Endothelial cell of umbilical vein (primary cell): ENCODE measurements at regions not wholly inside any gene's neighbourhood (a gene's known extent, or its start where the extent isn't known, plus 50 kb on each side); places are given as distances from the start of the nearest gene placed in this dataset.

Source experiments
- BruUV-seq: library from RNA; stranded (reverse); fragments of 400-500 nt; replicated peaks from 2 replicates; lab custom pipeline; 2021; lab: Mats Ljungman, UMichigan
- CTCF ChIA-PET: fragments of 300-600, 350-600 bp; sonication (Branson Sonifier 250); formaldehyde crosslinking; loops from one replicate; lab custom pipeline; 2021; ENCODE audit warnings: antibody characterized with exemption, inconsistent platforms; lab: Charles Lee
- POLR2A ChIA-PET: fragments of 300-600, 350-600 bp; sonication (Branson Sonifier 250); formaldehyde crosslinking; loops from one replicate; lab custom pipeline; 2021; ENCODE audit warnings: antibody characterized with exemption, inconsistent platforms; lab: Charles Lee
- DNase-seq: peaks from one replicate; pipeline ENCODE4 v3.0.0-alpha.2; 2011; ENCODE audit warnings: low read depth, low spot score
- FAIRE-seq: peaks from 2 replicates; lab custom pipeline; 2011; peaks lifted over from hg19 to GRCh38; lab: Jason Lieb, UNC
- H2AFZ ChIP-seq: 2 replicates; pipeline ENCODE4 v1.6.0; 2012; ENCODE audit warnings: low read depth, low read length, control low read depth, inconsistent platforms
- H3K27ac ChIP-seq: 2 replicates; pipeline ENCODE4 v1.5.1; 2011; ENCODE audit warnings: low read depth, mild to moderate bottlenecking, control low read depth, low read length, moderate library complexity; ENCODE audit not compliant: insufficient read depth
- H3K27me3 ChIP-seq, 2 experiments: 2 replicates each; pipeline versions ENCODE4 v1.6.0 to v1.6.1; 2011; ENCODE audit warnings: low read length in 2 of 2, mixed read lengths in 1 of 2; ENCODE audit not compliant: control insufficient read depth in 2 of 2, insufficient read depth in 2 of 2
- H3K36me3 ChIP-seq, 2 experiments: 2 replicates in 1 of 2; 3 replicates in 1 of 2; pipeline ENCODE4 v1.5.1; 2011; ENCODE audit warnings: low read length in 2 of 2, mild to moderate bottlenecking in 1 of 2, moderate library complexity in 1 of 2; ENCODE audit not compliant: control insufficient read depth in 2 of 2, insufficient read depth in 2 of 2; ENCODE audit errors: extremely low read depth in 1 of 2
- H3K4me1 ChIP-seq: 3 replicates; pipeline ENCODE4 v1.5.1; 2011; ENCODE audit warnings: mild to moderate bottlenecking, low read length; ENCODE audit not compliant: control insufficient read depth, insufficient read depth; ENCODE audit errors: extremely low read depth
- H3K4me2 ChIP-seq: 2 replicates; pipeline ENCODE4 v1.6.1; 2011; ENCODE audit warnings: low read length, control low read depth, mixed read lengths; ENCODE audit not compliant: insufficient read depth
- H3K4me3 ChIP-seq, 3 experiments: fragments of 200-600 bp in 1 of 3; sonication (generic), shearing (Covaris generic) in 1 of 3; replicated peaks in 1 of 3; 2 replicates each; pipeline ENCODE4 v1.5.1; 2011 to 2016; ENCODE audit warnings: control low read depth in 3 of 3, low read length in 3 of 3, mild to moderate bottlenecking in 2 of 3, inconsistent platforms in 1 of 3, low read depth in 1 of 3, moderate library complexity in 1 of 3; ENCODE audit not compliant: insufficient read depth in 1 of 3
- H3K79me2 ChIP-seq: 2 replicates; pipeline ENCODE4 v1.6.0; 2012; ENCODE audit warnings: low read length, inconsistent platforms; ENCODE audit not compliant: control insufficient read depth, insufficient read depth
- H3K9ac ChIP-seq: replicated peaks from 2 replicates; pipeline ENCODE3; 2011; ENCODE audit warnings: low read length, control low read depth; ENCODE audit not compliant: insufficient read depth; ENCODE audit errors: extremely low read depth
- H3K9me1 ChIP-seq: replicated peaks from 3 replicates; pipeline ENCODE4 v1.6.0; 2011; ENCODE audit warnings: mild to moderate bottlenecking, low read length; ENCODE audit not compliant: control insufficient read depth, insufficient read depth; ENCODE audit errors: extremely low read depth
- H3K9me3 ChIP-seq: replicated peaks from 2 replicates; pipeline ENCODE4 v1.5.1; 2012; ENCODE audit warnings: low read length, inconsistent platforms; ENCODE audit not compliant: control insufficient read depth, insufficient read depth
- H4K20me1 ChIP-seq: replicated peaks from 2 replicates; pipeline ENCODE3; 2011; ENCODE audit warnings: mild to moderate bottlenecking, low read length; ENCODE audit not compliant: control insufficient read depth, insufficient read depth; ENCODE audit errors: extremely low read depth
- FOS ChIP-seq: IDR thresholded peaks from 2 replicates; pipeline ENCODE4 v1.6.1; 2011; ENCODE audit warnings: mild to moderate bottlenecking, low read length, moderate library complexity, borderline replicate concordance; ENCODE audit not compliant: insufficient read depth
- GATA2 ChIP-seq: IDR thresholded peaks from 2 replicates; pipeline ENCODE4 v1.7.0; 2011; ENCODE audit warnings: low read depth, mild to moderate bottlenecking, moderate library complexity, mixed read lengths, low read length; ENCODE audit not compliant: insufficient read length, insufficient read depth
- JUN ChIP-seq: IDR thresholded peaks from 2 replicates; pipeline ENCODE4 v1.6.1; 2011; ENCODE audit warnings: borderline replicate concordance, low read depth; ENCODE audit not compliant: insufficient read length, insufficient read depth
- MYC ChIP-seq: IDR thresholded peaks from one replicate; pipeline ENCODE4 v1.6.1; 2011; ENCODE audit warnings: mild to moderate bottlenecking, low read depth, low read length
- POLR2A ChIP-seq: IDR thresholded peaks from 2 replicates; pipeline ENCODE4 v1.6.1; 2012; ENCODE audit warnings: low read depth, mild to moderate bottlenecking, control low read depth, low read length
- POLR2AphosphoS5 ChIP-seq: IDR thresholded peaks from 2 replicates; pipeline ENCODE4 v1.6.1; 2012; ENCODE audit warnings: low read depth, mild to moderate bottlenecking, control low read depth, low read length, moderate library complexity; ENCODE audit not compliant: insufficient read depth
- dilution Hi-C: fragments of 300-500 bp; cut with MboI; formaldehyde crosslinking; loops from one replicate; pipeline ENCODE4 v1.15.0; 2019; ENCODE audit warnings: low sequenced_read_pairs; ENCODE audit not compliant: extremely low pct_ligation_motif_present
- intact Hi-C: fragments of 100-400 bp; cut with micrococcal nuclease; formaldehyde crosslinking; loops from one replicate; pipeline ENCODE4 v1.10.0; 2022
- TF ChIP-seq, protein P1 (sequence below), 2 donors: IDR thresholded peaks; 1 replicate in 1 of 2; 2 replicates in 1 of 2; pipeline ENCODE4 v1.5.1; 2011; ENCODE audit warnings: low read length in 2 of 2, mild to moderate bottlenecking in 2 of 2, moderate library complexity in 2 of 2, control low read depth in 1 of 2, inconsistent platforms in 1 of 2, low read depth in 1 of 2; ENCODE audit not compliant: insufficient read depth in 1 of 2; ENCODE audit errors: extremely low read depth in 1 of 2
- TF ChIP-seq, protein P2 (sequence below): IDR thresholded peaks from 2 replicates; pipeline ENCODE4 v1.6.1; 2011; ENCODE audit not compliant: insufficient read depth, insufficient read length

DNA sequence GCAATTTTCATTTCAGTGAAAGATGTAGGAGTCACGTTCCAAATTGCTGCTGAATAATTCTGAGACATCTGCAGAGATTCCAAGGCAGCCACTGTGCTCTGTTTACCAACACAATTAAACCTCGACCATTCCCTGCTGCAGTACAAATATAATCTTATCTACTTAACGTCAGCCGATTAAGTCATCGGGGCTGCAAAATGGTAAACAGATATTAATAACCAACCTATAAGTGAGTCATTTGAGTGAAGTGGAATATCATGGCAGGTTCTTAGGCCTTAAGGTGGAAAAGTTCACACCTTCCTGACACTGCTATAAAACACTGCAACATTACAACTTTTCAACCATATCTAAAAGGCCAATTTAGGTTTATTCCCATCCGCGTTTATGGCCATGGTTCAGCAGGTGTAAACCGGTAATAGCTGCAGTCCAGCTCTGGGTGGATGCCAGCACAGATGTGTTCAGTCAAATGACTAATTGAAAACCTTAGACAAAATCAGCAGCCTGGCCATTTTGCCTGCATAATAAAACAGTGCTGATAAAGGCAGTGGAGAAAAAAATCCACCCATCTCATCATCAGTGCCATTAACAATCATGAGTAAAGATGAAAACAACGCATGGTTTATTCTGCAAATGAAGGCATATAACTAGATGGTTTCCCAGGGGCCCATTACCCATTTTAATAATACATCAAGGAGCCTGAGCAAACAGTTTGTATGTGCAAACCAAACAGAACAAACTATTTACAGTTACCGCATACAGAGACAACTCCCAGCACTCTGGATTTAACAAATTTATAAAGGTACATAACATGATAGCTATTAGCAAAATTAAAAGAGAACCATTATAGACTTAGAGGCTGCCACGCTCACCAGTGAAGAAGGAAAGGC lies 202.9 kb upstream of the IRX3 start:
- TF ChIP-seq, protein P1, sequence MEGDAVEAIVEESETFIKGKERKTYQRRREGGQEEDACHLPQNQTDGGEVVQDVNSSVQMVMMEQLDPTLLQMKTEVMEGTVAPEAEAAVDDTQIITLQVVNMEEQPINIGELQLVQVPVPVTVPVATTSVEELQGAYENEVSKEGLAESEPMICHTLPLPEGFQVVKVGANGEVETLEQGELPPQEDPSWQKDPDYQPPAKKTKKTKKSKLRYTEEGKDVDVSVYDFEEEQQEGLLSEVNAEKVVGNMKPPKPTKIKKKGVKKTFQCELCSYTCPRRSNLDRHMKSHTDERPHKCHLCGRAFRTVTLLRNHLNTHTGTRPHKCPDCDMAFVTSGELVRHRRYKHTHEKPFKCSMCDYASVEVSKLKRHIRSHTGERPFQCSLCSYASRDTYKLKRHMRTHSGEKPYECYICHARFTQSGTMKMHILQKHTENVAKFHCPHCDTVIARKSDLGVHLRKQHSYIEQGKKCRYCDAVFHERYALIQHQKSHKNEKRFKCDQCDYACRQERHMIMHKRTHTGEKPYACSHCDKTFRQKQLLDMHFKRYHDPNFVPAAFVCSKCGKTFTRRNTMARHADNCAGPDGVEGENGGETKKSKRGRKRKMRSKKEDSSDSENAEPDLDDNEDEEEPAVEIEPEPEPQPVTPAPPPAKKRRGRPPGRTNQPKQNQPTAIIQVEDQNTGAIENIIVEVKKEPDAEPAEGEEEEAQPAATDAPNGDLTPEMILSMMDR (IDR thresholded peaks at IDR 0.05; ENCODE audit: extremely low read depth in 1 of 2, insufficient read depth in 1 of 2, low read depth in 1 of 2, low read length in 2 of 2): no peak
- no peak for TF ChIP-seq GATA2
- no peak for TF ChIP-seq JUN
- no peak for TF ChIP-seq MYC
- TF ChIP-seq, protein P2, sequence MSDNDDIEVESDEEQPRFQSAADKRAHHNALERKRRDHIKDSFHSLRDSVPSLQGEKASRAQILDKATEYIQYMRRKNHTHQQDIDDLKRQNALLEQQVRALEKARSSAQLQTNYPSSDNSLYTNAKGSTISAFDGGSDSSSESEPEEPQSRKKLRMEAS: no peak
- TF ChIP-seq POLR2A: no peak
- no peak for TF ChIP-seq POLR2AphosphoS5
- TF ChIP-seq FOS: no peak
- no peak overlapping the region for H3K4me2 ChIP-seq
- no peak overlapping the region for H3K27ac ChIP-seq
- no peak overlapping the region for H3K4me3 ChIP-seq
- no peaks in the 10 kb centered on the region for H3K9me3 ChIP-seq
- DNase-seq: no peak
- H3K4me1 ChIP-seq: no peaks in the 10 kb centered on the region
- no TSS peak for BruUV-seq
- FAIRE-seq: no peak
- CTCF ChIA-PET: no interaction called here
- dilution Hi-C loops: no loop called here
- no peaks in the 10 kb centered on the region for H3K36me3 ChIP-seq
- H3K9me1 ChIP-seq: no peaks in the 10 kb centered on the region
- no peak overlapping the region for H3K9ac ChIP-seq
- intact Hi-C loops: no loop called here
- no peak overlapping the region for H2AFZ ChIP-seq
- H3K79me2 ChIP-seq: no peaks in the 10 kb centered on the region
- POLR2A ChIA-PET: no interaction called here
- no peaks in the 10 kb centered on the region for H4K20me1 ChIP-seq
- no peaks in the 10 kb centered on the region for H3K27me3 ChIP-seq
